GM12892 (cell line): ENCODE measurements at regions not wholly inside any gene's neighbourhood (a gene's known extent, or its start where the extent isn't known, plus 50 kb on each side); places are given as distances from the start of the nearest gene placed in this dataset.

ENCODE experiments used
- POLR2A ChIP-seq: IDR thresholded peaks from 2 replicates; pipeline ENCODE4 v1.6.1; 2011; ENCODE audit warnings: low read depth, low read length, control low read depth
- POLR2AphosphoS5 ChIP-seq: IDR thresholded peaks from 2 replicates; pipeline ENCODE4 v1.6.1; 2011; ENCODE audit warnings: low read depth, low read length, control low read depth

GRCh38 chr12:108440736-108441135, 74.3 kb upstream of the FICD start:
- TF ChIP-seq POLR2A (no peak), POLR2AphosphoS5 (no peak)
